HG02678 (cell line): ENCODE measurements at regions not wholly inside any gene's neighbourhood (a gene's known extent, or its start where the extent isn't known, plus 50 kb on each side); places are given as distances from the start of the nearest gene placed in this dataset.
"Not testable (repeated sequence)": the region's sequence is repeated elsewhere in the genome, so short reads cannot be mapped to it uniquely, and the experiment has no call there.

ENCODE experiments used
- ATAC-seq: cut with Tn5 transposase; IDR thresholded peaks from one replicate; pipeline ENCODE4 v1.9.1; 2021; ENCODE audit warnings: mild to moderate bottlenecking, moderate library complexity; ENCODE audit not compliant: unreplicated experiment

DNA sequence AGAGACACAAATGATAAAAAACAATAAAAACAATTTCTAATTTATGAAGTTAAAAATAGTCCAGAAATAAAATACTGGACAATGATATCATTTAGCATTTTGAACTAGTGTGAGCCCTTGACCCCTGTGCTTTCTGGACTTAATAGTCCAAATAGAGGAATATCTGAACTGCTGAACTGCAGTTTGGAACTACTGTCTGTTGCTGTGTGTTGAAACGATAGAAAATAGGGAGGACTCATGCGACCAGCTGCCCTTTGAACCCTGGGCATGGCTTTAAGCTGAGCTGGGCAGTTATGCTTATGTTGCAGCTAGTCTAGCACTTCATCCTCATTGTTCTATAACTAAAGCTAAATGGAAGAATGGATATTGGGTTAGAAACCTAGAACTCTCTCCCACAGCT is 99.5 kb downstream of the FMR1NB start:
- no peak for ATAC-seq

DNA sequence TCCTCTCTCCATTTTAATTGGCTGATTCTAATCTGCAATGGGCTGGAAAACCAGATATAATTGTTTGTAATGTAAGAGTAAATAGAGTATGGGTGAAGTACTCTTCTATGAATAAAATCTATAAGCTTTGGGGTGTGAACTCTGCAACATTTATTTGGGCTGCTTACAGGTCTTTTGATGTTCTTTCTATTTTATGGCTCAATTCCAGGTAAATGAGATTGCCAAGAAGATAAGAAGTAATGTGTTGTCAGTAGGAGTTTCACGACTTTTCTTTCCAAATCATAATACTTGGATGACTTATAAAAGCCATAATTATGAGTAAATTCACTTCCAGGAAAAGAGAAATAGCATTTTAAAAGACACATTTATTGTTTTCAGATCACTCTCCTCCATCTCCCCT is 103.5 kb downstream of the FMR1NB start:
- no peak for ATAC-seq

DNA sequence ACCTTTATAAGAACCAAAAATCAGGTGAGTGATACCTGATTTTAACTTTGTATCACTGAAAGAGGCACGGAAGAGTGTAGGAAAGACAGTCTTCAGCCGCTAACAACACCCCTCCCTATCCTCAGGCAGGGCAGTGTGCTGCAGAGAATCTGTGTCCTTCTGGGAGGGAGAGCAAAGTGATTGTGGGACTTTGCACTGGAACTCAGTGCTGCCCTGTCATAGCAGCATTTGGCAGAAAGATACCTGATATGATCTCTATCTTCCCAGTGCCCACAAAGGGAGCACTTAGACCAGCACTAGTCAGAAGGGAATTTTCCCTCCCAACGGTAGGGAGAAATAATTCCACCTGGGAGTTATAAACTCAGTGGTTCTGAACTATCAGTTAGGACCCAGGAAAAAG is 139.0 kb downstream of the FMR1NB start:
- no peak for ATAC-seq

DNA sequence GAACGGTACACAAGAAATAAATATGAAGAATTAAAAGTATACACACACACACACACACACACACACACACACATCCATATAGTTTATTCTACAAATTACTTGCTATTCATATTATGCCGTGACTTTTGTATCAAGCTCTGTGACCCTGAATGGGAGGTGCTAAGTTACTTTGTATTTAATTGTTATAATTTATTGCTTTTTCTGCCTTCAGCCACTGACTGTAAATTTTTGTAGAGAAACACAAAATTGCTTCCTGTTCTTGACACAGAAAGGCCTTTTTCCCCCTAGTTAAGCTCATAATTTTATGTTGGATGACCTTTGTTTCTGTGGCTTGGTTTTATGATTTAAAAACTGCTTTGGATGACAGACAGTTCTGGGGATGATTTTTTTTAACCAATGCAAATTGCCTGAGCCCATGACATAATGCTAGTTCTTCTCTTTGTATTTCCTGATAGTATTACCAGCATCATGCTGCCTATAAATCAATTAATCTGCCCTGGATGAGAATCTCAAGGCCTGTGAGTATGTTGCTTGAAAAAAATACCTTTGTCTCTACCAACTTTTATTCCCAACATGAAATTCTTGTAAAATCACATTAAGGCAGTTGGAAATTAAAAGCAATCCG is 140.0 kb downstream of the FMR1NB start:
- ATAC-seq = no peak

DNA sequence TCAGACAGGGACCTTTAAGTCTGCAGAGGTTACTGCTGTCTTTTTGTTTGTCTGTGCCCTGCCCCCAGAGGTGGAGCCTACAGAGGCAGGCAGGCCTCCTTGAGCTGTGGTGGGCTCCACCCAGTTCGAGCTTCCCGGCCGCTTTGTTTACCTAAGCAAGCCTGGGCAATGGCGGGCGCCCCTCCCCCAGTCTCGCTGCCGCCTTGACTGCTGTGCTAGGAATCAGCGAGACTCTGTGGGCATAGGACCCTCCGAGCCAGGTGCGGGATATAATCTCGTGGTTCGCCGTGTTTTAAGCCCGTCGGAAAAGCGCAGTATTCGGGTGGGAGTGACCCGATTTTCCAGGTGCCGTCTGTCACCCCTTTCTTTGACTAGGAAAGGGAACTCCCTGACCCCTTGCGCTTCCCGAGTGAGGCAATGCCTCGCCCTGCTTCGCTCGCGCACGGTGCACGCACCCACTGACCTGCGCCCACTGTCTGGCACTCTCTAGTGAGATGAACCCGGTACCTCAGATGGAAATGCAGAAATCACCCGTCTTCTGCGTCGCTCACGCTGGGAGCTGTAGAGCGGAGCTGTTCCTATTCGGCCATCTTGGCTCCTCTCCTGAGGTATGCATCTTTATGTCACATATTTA is 147.9 kb downstream of the FMR1NB start:
- not testable (repeated sequence) for ATAC-seq

DNA sequence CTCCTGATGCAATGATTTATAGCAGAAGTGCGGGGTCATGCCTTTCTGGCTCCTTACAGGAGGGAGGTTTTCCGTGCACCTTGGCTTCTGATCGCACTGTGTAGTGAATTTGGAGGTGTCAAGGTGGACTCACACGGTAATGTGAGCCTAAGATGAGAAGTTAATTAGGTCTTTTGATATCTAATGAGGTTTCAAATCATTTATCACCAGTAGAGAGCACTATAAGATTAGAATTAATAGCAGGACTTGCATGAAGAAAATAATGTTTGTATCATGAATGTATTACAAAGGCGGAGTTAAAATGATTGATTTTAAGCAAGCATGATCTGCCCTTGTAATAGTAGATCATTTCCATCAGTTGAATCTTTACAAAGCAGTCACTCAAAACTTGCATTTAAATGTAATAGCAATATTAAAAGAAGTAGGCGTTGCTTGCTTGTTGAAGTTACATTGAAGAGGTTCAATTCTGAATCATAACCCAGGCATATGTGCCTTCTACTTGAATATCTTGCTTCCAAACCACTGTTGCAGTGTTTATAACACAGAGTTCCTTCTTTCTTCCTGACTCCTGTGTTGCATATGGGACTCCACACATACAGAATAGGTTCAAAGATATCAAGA is 152.1 kb downstream of the FMR1NB start:
- ATAC-seq = no peak

DNA sequence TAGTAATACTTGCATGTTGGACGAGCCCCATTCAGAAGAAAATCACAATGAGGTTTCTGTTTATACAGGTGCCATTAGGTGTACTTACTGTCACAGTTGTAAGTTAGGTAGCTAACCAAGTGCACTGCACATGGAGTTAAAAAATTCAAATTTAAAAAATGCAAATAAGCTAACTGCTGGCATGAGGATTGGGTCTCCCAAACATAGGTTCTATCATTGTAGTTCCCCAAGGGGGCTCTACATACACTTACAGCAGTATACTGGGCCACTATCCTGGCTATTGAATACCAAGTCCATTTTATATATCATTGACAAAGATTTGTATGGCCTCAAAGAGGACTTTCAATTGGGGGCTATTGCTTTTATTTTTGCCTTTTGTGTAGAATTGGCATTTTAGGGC is 153.4 kb downstream of the FMR1NB start:
- no peak for ATAC-seq

DNA sequence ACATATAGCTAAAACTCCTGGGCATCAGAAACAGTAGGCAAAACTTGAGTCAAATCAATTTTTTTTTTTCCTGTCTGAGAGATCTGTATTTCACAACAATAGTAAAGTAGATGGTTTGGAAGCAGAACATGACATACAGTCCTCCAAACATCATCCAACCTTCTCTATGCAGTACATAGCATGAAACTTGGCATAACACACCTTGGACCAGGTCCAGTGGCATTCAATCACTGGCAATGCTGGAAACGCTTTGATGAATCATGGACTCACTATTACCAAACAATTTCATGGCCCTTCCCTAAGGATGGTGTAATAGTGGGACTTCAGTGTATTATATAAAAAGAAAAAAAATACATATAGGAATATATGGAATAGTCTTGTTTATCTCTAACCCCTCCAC is 154.6 kb downstream of the FMR1NB start:
- ATAC-seq = no peak

DNA sequence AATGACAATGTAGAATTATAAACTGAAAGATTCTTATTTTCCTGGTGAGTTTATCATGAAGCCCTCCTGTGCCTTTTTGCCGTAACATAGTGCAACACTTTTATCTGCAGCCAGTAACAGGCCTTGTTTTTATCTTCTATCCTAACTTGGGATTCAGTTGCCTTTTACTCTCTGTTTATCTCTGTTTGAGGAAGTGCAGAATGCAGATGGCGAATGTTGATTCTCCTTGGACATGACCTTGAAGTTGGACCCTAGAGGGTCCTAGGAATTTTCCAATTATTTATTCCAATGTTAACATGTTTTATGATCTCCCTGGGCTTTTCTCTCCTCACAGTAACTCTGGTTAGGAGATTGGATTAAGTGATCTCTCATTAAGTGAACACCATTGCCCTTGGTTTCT is 165.0 kb downstream of the FMR1NB start:
- no peak for ATAC-seq

DNA sequence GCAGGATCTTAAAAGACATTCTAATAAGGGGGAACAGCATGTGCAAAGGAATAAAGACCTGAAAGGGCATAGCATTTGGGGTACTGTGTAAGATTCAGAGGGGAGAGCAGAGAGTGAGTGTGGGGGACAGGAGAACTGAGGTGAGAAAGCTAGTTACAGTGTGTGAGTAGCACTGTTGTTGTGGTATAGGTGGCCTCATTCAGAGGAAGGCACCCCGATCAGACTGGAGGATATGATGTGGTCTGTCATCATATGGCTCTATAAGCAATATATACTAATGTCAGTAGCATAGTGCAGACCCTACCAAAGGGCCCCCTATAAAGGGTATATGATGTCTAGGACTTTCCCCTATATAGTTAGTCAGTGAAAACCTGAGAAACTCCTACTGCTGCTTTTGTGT is 175.8 kb downstream of the FMR1NB start:
- no peak for ATAC-seq

DNA sequence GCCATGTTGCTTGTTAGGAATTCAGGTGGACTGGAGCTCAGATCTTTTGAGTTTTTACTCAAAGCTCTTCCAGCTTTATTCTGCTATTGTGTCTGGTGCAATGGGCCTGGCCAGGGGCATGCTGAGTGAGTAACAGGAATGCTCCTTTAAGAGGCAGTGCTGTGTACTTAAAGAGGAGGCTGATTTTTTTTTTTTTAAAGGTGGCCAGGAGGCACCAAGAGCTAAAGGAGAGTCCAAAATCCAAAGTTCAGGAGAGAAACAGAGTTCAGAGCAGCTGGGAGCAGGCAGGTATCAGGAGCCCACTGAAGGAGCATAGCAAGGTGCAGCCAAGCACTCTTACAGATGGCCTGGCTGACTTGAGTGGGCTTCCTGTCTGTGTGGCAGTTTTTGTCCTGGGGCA is 178.7 kb downstream of the FMR1NB start:
- no peak for ATAC-seq

DNA sequence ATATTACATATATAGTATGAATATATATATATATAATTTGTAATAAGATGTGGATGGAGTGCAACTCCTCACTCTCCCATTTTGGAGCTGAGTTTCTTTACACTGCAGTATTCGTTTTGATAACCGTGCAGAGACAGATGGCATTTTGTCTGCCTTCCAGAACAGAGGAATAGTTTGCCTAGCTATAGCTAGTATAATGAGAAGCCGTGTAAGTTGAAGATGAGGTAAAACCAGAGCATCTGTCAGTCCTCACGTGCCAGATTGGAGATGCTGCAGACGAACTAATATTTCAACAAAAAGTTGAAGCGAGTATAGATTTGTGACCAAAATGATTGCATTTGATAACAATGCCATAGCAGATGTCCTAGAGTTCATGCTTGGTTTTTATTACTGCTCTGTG is 180.6 kb downstream of the FMR1NB start:
- ATAC-seq = no peak

DNA sequence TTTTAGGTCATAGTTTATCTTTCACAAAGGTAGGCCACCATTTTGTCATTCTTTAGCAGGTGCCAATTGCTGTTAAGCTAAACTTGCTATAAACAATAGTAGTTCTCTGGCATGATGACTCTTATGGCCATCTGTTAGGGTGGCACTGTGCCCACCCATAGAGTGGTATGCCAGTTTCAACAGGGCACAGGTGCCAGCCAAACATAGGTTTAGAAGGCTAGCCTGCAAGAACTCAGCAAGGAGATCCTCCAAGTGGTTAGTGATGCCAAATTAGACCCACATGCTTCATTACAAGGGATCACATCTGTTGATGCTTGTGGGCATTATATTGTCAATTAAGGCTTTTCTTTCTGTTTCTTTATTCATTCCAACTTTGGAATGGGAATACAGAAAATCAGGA is 204.5 kb downstream of the FMR1NB start:
- ATAC-seq = no peak

DNA sequence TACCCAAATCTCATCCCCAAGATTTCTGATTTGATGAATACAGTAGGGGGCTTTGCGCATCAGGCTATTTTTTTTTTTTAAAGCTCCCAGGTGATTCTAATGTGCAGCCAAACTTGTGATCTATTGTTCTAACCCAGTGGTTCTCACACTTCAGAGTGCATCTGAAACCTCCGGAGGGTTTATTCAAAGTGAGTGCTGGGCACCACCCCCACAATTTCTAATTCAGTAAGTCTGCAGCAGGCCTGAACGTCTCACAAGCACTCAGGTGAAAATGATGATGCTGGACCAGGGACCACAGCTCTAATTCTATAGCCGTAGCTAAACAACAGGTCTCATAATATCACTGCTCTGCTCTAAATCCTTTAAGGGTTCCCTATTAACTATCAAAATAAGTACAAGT is 211.4 kb downstream of the FMR1NB start:
- no peak for ATAC-seq

DNA sequence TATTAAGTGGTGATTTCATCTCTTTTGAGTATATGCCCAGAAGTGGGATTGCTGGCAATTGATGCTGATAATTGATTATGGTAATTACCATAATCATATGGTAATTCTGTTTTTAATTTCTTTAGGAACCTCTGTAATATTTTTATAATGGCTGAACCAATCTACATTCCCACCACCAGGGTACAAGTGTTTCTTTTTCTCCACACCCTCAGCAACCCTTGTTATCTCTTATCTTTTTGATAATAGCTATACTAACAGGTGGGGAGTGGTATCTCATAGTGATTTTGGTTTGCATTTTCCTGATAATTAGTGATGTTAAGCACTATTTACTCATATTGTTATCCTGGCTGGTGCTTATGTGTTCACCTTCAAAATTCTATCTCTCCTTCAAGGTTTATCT is 212.6 kb downstream of the FMR1NB start:
- no peak for ATAC-seq

DNA sequence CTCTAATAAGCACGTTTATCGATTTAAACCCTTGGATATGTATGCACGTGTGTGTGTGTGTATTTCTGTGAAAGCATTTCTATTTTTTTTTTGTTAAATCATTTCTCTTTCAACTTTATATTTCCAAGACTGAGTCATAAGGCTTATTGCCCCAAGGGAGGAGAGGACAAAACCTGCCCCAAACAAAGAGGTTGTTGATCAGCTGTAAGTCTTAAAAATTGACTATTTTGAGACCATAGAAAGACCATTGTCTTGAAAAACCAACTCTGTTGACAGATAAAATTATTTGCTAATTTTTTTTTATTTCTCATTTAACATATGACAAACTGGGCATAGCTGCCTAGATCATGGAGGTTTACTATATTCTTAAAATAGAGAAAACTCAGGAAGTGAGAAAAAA is 222.4 kb downstream of the FMR1NB start:
- ATAC-seq = no peak

DNA sequence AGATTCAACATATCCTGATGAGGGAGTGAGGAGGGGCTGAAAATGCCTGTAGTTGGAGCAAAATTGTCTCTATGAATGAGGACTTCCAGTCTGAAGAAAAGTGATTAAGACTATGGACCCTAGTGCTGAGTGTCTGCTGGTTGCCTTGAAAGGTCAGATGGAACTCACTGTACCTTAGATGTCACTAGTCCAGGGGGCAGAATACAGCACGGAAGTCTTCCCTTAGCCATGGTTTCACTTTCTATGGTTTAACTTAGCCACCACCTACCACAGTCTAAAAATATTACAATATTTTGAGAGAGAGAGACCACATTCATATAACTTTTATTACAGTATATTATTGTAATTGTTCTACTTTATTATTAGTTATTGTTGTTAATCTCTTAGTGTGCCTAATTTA is 223.1 kb downstream of the FMR1NB start:
- no peak for ATAC-seq

DNA sequence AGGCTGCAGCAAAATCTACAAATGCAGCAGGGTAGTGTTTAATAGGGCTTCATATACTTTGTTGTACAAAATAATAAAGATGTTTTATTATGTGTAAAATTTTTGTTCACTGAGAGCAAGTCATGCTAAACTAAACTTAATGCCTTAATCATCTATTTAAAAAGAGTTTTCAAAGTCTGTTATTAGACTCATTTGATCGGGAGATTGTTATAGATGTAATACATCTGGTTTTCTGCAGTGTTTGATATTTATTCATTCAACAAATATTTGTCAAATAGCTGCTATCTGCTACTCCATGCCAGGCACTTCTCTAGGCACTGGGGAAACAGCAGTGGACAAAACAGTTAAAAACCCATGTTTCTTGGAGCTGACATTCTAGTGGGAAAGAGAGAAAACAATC is 233.6 kb downstream of the FMR1NB start:
- ATAC-seq = no peak

DNA sequence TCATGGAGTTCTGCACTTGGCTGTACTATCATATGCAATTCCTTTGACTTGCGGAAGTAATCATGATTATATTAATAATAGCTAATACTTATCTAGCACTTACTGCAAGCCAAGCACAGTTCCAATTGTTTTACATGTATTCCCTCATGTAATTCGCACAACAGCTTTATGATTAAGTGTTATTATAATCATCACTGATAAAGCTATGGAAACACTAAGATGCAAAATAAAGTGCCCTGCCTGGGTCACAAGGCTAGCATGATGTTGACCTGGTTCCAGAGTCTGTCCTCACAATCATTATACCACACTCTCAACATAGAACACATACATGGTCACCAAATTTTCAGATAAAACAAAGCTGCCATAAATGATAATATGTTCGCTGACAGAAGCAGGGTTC is 234.6 kb downstream of the FMR1NB start:
- ATAC-seq = no peak

DNA sequence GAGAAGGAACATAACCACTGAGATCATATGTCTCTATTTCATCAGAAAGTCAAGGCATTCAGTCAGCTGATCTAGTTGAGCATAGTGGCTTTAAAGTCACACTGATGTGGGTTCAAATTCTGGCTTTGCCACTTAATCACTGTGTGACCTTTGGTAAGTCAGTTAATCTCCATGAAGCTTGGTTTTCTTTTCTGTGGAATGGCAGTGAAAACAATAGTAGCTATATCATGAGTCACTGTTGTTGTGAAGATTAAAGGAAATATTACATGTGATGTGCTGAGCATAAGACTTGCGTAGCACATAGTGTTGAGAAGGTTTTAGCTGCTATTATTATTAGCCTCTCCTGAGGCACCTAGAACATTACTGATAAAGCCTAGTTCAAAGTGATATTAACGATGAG is 242.2 kb downstream of the FMR1NB start:
- ATAC-seq = no peak

DNA sequence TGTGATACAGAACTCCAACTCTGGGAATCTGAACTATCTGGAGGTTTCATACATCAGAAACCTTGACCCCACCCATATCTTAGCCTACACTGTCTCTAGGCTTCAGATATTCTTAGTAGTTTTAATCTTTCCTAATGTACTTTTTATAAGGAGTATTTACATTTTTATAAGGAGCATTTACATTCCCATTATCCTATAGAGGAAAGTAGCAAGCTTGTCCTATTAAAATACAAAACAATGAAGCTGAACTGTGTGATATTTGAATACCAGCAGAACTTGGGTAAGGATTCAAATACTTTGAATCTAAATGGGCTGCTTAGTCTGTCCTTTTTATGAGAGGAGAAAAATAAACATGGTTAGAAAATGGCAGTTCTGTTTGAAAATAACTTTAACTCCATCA is 247.4 kb downstream of the FMR1NB start:
- no peak for ATAC-seq

DNA sequence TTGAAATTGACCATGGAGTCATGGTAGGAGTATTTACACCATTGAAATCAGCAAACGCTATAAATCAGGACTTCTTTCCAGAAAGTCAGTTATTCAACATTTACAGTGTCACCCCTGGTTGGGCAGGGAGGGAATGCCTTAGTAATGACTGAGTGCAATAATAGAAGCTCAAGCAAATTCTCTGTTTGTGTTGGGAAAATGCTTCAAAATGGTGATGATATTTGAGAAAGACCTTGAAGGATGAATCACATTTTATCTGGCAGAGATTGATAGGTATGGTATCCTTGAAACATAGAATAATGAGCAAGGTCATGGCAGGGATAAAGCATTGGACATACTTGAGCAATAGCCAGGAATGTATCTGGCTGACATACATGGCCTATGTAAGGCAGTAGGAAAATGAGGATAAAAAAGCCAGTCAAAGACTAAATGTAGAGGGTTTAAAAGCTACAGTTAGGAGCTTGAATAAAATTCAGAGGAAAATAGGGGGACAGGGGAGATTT is 248.7 kb downstream of the FMR1NB start:
- no peak for ATAC-seq

DNA sequence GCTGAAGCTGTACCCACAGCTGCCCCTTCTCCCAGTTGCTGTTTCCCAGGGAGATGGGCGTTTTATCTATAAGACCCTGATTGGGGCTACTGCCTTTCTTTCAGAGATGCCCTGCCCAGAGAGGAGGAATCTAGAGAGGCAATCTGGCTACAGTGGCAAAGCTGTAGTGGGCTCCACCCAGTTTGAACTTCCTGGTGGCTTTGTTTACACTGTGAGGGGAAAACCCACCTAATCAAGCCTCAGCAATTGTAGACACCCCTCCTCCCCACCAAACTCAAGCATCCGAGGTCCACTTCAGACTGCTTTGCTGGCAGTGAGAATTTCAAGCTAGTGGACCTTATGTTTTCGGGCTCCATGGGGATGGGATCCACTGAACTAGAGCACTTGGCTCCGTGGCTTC is 240.4 kb upstream of the AFF2 start:
- ATAC-seq = no peak
